GDM1 (cell line): ENCODE measurements at regions not wholly inside any gene's neighbourhood (a gene's known extent, or its start where the extent isn't known, plus 50 kb on each side); places are given as distances from the start of the nearest gene placed in this dataset.
"Not testable (repeated sequence)": the region's sequence is repeated elsewhere in the genome, so short reads cannot be mapped to it uniquely, and the experiment has no call there.

Experiments
- DNase-seq: peaks from one replicate; lab custom pipeline; 2025; lab: John Stamatoyannopoulos, UW

DNA sequence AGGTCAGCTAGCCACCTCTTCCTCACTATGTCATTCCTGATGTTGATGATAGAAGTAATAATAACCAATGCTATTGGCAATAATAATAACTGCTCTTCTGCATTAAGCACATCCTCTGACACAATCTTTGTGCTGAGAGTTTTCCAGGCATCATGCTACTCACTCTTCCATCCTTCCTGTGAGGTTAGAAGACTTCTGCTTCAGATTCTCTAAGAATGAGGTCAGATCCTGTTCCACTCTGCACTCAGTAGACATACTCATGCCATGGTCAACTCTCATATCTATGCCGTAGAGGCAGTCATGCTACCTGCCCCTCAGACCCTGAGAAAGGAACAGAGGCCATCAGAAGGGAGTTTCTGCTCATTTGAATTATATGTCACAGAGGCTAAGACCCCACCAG lies 98.1 kb upstream of the TOP1 start:
- no peak for DNase-seq

DNA sequence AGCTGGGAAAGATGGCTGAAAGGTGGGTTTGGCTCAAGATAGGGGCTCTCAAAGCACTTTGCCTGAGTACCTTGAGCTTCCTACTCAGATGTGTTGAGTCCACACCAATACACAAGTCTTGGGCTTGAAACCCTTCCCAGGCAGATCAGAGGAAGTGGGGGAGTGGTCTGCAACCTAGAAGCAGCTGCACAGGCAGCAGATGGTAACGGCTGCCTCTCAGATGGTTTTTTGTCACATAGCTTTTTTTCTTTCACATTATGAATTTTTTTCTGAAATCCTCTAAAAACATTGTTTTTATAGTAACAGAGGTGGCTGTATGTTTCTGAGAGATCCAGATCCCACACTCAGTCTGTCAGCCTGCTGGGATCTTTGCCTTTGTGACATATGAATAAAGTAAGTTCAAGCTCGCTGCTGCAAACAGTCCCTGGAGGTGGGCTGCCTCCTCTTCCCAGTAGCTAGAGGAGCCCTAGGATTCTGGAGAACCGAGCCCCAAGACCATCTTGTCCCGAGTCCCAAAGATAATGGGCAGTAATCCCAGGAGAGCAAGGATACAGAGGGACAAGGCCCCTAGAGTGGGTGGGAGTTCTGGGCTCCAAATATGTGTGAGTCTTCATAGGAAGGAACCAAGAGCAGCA lies 97.1 kb upstream of the TOP1 start:
- no peak for DNase-seq

DNA sequence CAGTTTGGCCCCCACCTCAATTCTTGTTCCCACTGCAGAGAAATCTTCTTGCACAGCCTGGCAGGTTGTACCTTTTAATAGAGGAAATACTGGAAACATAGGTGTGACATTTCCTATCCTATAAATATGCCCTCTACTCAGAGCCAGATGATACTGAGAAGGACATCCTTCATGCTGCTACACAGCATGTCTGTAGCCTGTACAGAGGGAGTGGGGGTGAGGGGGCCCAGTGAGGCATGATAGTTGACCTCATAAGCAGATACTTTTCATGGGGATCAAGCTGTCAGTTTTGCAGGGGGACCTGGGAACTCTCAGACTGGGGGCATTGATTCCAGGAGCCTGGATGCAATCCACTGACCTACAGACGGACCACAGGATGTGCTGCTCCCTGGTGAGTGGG lies 96.2 kb upstream of the TOP1 start:
- DNase-seq, result no peak

DNA sequence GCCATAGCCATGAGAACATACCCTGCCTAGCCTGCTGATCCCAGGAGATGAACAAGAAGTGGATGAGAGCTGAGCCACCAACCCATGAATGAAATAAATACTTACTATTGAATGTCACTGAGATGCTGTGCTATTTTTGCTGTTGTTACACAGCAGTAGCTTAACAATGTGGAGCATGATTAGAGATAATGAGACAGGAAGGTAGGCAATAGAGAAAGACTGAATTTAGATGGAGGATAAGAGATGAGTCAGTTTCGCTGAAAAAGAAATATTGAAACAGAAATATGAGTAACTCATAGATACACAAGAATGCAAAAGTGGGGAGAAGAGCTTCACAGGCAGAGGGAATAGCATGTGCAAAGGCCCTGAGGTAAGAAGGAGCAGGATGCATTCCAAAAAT lies 94.9 kb upstream of the TOP1 start:
- DNase-seq, result no peak

DNA sequence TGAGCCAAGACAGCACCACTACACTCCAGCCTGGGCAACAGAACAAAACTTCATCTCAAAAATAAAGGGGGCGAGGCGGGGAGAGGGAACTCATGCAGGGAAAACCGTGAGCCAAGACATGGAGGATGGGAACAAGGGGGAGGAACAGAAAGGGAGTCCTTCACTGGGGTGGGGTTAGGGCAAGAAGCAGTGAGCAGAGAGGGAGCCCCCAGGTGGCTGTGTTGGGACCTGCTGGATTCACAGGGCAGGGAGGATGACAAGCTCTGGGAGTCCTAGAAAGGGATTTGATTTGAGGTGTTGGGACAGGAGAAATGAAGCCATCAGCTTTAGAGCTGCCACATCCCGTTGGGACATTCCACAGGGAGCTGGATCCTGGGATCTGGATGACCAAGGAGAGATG lies 90.6 kb upstream of the TOP1 start:
- no peak for DNase-seq

DNA sequence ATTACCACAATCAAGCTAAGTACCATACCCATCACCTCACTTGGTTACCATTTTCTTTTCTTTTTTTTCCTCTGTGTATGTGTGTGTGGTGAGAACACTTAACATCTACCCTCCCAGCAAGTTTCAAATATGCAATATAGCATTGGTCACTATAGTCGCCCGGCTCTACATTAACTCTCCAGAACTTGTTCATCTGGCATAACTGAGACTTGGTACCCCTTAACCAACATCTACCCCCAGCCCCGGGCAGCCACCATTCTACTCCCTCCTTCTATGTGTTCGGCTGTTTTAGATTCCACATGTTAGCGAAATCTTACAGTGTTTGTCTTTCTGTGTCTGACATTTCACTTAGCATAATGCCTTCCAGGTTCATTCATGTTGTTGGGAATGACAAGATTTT lies 89.0 kb upstream of the TOP1 start:
- no peak for DNase-seq

DNA sequence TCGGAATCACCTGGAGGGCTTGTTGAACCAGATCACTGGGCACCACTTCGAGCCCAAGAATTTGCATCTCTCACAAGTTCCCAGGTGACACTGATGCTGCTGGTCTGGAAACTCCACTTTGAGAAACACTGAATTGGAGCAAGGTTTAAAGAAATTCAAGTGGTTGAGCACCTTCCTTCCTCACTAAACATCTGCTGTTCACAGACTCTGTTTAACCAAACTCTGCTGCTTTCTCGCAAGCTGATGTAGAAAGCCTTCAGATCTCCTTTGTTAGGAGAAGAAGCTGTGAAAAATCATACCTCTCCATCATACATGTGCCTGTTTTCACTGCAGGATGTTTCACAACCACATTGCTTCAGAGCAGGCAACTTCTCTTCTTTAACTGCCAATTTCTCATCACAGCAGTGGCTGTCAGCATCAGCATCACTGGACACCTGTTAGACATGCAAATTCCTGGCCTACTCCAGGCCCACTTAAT lies 87.5 kb upstream of the TOP1 start:
- DNase-seq, result no peak

DNA sequence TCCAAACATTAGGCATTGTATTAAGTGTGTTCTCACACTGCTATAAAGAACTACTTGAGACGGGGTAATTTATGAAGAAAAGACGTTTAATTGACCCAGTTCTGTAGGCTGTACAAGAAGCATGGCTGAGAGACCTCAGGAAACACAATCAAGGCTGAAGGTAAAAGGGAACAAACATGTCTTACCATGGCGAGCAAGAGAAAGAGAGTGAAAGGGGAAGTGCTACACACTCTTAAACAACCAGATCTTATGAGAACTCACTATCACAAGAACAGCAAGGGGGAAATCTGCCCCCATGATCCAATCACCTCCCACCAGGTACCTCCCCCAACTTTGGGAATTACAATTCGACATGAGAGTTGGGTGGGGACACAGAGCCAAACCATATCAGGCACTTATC lies 86.6 kb upstream of the TOP1 start:
- DNase-seq, result peak; percentile 44

DNA sequence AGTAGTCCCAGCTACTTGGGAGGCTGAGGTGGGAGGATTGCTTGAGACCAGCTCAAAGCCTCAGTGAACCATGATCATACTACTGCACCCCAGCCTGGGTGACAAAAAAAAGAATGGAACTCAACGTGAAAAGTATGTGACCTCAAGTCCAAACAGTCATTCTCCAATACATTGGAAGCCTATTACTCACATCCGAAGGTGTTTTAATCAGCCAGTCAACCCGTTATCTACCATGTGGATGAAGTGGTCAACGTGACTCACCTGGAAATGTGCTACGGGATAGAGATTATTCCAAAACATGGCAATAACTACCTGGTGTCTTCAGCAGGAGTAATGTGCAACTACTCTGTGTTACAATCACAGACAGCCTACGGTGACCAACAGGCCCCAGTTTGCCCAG lies 85.8 kb upstream of the TOP1 start:
- DNase-seq, result no peak

DNA sequence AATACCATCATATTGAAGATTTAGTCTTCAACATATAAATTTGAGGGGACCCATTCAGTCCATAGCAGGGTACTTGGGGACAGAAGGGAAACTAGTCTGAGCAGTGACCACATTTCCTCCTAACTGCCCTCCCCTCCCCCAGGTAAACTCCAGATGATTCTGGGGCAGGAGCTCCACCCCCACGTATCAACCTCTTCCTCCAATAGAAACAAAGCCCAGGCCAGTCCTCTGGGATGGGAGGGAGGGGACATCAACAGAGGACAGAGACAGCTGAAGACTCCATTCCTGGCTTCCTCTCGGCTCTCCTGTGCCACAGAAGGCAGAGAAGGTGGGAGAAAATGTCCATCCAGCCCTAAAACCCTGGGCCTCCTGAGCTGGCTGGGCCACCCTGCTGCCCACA lies 85.0 kb upstream of the TOP1 start:
- no peak for DNase-seq

DNA sequence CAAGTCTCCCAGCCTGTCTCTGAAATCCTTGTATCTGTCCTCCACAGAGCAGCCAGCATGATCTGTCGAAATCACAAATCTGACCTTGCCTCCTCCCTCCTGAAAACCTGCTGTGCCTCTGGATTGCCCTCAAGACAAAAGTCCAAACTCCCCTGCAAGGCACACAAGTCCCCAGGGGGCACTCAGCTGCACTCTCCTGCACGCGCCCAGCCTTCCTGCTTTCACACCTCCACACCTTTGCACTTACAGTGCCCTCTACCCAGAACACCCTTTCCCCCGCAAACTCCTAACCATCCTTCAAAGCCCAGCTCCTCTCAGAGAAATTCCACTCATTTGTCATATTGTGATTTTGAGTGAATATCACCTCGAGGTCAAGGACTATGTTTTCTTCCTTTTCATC lies 83.4 kb upstream of the TOP1 start:
- DNase-seq, result no peak

DNA sequence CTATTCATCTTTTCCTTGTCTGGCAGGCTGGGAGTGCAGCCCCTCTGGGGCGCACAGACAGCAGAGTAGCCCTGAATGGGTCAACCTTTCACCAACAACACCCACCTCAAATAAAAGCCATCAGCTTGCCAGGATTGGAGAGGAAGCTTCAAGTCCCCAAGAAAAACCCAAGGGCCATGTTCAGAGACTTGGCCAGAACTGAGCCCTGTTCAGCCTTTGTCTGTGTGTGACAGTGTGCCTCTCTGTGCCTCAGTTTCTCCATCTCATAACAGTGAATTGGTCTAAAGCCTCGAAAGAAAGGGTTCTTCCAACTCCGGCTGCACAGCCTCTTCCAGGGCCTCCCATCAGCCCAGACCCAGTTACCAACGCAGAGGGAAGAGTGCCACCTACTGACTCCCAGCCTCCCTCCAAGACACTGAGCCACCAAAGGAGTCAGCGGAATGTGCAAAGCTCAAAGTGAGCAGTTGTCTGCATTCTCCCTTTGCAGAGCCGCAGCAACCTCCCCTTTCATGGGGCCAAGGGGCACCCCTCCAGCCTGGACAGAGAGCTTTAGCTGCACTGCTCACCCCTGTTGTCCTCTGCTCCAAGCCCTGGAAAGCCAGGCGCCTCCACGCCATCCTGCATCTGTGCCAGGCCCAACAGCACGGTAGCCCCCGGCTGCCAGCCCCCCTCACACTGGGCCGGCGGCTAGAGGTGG lies 82.7 kb upstream of the TOP1 start:
- peak; percentile 44 for DNase-seq

DNA sequence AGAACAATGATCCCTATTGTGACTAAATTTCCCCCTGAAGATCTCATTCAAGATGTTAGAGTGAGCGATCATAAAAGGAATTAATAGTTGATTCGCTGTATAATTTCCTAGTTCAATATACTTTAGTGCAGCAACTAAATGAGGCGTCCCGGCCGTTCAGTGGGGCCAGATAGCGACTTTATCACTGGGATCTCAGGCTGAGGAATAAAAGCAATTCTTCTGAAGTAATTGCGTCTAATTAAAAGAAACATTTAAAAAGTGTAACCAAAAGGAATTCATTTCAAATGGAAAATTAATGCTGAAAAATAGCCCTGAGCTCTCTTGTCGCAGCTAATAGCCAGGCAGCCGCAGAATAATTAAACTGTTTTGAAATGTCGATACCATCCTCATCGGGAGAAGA lies 82.2 kb upstream of the TOP1 start:
- DNase-seq, result no peak

DNA sequence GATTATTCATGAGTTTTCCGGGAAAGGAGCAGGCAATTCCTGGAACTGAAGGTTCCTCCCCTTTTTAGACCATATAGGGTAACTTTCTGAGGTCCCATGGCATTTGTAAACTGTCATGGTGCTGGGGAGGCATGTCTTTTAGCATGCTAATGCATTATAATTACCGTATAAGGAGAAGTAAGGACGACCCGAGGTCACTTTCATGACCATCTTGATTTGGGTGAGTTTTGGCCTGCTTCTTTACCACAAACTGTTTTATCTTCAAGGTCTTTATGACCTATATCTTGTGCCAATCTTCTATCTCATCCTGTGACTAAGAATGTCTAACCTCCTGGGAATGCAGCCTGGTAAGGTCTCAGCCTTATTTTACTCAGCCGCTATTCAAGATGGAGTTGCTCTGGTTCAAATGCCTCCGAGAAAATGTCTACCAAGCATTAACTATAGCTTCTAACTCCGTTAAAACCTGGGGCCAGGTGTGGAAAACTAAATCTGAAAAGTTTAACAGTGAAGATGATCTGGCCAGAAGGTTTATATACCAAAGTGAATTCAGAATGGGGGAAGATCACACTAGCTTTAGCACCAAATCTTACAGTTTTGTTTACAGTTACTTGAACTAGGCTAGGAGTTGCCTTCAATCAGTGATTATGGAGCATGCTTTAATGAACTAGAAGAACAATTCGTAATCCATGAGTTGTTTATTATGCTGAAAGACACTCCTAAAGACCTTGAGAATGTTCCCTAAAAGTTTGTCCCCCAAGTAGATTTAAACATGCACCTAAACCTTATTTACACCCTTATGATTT lies 80.0 kb upstream of the TOP1 start:
- no peak for DNase-seq

DNA sequence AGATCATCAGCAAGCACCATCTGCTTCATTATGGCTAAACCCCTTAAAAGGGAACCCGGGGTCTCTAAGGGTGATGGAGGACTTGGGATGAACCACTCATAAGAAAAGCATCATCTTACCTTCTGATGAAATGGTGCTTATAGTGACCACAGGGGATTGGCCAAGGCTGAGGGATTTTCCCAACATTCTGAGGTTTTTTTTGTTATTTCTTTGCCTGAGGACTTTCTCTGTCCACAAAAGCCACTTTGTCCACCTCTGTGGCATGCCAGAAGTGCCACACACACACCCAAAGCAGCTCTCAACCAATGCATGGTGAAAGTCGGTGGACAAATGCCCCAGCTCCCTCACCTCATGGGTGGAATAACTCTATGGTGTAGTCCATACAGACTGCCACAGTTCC lies 79.3 kb upstream of the TOP1 start:
- DNase-seq, result no peak

DNA sequence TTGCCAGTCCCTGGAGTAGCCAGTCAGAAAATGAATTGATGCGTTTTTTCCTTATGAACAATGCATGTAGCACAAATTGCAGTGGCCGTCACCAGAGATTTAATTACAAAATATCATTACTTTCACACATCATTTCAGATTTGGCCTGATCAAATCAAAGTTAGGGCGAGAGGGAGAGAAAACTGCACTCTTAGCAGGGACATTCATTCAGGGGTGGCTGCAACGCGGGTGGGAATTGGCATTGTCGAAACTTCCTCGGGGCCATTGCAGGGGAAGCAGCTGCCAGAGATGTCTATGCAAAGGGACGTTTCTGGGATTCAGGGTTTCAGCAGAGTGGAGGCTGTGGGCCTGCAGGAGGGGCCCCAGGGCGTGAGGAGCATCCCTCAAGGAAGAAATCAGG lies 76.5 kb upstream of the TOP1 start:
- no peak for DNase-seq

DNA sequence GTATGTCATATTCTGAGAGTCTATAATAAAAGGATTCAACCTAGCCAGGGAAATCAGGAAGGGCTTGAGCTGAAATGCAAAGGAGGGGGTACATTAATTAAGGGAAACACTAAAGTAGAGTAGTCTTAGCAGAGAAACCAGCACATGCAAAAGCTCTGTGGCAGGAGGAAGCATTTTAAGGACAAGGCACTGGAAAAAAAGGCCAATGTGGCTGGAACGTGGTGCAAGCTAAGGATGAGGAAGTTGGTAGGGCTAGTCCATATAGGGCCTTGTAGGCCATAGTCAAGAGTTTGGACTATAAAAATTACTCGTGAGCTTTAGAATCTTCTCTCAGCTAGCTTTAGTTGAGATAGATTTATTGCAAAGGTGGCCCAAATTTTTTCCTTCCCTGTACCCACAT lies 75.2 kb upstream of the TOP1 start:
- no peak for DNase-seq

DNA sequence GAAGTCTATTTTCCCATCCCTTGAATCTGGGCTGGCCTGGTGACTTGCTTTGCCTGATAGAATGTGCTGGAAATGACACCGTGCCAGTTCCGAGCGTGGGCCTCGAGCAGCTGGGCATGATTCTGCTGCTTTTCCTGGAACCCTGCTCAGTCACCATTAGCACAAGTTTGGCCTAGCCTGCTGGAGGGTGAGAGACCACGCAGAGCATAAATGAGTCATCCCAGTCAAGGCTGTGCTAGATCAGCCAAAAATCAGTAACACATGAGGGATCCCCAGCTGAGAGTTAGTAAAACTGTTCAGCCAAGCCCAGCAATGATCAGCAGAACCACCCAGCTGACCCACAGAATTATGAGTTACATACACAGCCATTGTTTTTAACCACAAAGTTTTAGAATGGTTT lies 74.8 kb upstream of the TOP1 start:
- no peak for DNase-seq

DNA sequence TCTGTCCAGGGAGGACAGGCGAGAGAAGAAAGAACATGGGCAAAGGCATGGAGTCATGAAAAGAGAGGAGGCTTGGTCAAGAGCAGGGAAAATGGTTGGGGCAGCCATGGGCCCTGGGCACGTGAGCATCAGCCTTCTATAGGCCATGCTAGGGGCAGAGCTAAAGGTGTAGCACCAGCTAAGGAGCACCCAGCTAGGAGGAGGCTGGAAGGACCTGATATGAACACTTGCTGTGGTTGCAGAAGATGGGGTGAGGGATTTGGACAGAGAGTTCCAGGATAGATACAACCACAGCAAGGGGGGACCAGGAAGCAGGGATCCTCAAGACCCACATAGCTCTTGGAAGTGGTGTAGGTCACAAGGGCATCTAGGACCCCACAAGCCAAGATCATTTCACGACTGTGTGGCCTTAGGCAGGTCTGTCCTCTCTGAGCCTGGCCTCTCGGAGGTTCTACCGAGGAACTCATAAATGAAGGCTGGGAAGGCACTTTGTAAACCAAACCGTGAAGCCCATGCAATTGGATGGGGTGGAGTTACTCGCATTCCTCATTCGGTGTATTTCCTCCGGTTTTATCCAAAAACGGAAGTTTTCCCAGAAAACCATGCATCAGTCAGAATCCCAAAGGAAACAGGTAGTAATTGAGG lies 74.0 kb upstream of the TOP1 start:
- DNase-seq, result no peak

DNA sequence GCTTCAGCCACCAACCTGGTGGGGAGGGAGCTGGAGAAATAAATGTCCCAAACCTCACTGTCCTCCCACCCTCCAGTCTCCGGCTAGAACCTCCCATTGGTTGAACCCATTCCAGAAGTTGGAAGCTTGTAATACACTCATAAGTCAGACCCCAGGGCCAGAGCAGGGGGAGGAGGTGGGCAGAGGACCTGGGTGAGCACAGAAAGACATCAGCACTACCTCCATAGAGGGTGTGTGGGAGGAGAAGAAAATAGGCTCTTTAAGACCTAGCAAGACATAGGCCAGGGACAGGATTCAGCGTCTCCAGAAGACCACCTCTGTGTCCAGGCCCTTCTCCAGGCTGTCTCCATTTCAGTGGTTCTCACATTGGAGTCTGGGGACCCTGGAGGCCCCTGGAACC lies 73.3 kb upstream of the TOP1 start:
- DNase-seq, result no peak

DNA sequence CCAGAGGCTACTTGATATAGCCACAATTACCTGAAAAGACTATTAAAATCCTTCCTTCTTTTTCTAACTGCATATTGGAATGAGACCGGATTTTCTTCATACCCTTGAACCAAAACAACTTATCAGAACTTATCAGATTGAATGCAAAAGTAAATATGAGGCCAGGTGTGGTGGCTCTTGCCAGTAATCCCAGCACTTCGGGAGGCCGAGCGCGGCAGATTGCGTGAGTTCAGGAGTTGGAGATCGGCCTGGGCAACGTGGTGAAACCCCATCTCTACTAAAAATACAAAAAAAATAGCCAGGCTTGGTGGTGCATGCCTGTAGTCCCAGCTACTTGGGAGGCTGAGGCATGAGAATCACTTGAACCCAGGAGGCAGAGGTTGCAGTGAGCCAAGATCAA lies 72.8 kb upstream of the TOP1 start:
- DNase-seq, result not testable (repeated sequence)

DNA sequence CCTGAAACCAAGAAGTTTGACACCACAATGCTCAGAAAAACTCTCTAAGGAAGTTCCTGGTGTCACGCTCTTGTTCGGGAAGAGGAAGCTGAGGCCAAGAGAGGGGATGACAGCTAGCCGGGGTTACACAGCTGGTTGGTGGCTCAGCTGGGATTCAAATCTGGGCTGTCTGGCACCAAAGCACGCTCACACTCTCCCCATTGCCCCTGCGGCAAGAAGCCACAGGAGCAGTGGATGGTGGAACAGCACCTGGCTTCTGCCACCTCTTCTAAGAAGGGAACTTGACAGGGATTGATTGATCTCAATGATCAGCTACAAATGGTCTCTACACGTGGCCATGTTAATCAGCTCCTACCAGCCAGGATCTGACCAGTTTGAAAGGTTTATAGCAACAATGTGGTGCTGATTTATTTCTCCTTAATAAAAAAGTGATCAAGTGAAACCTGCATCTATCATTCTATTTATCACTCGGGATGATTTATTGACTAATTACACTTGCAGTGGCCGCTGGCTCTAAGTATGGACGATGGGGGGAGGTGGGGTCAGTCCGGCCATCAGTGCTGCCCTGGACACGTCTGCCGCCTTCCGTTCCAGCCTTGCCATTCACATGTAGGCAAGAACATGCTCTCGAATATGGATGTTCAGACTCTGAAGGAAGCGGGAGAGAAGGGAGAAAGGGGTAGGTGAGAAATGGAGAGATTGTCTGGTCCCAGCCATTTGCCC lies 71.9 kb upstream of the TOP1 start:
- DNase-seq, result peak; percentile 40
